CD4-positive, alpha-beta T cell treated with Interleukin-17A for 1 hour (primary cell): ENCODE measurements at regions not wholly inside any gene's neighbourhood (a gene's known extent, or its start where the extent isn't known, plus 50 kb on each side); places are given as distances from the start of the nearest gene placed in this dataset.
"Not testable (repeated sequence)": the region's sequence is repeated elsewhere in the genome, so short reads cannot be mapped to it uniquely, and the experiment has no call there.

Source experiments
- DNase-seq: peaks from one replicate; pipeline ENCODE4 v3.0.0-alpha.2; 2020

- DNase-seq: no peak
Measured at GRCh38 chr12:34097213-34097612, 74.9 kb downstream of the ALG10 start.

- no peak for DNase-seq
Measured at GRCh38 chr12:34105392-34105933, 83.2 kb downstream of the ALG10 start.

GRCh38 chr12:34106172-34106571 is 83.9 kb downstream of the ALG10 start:
- DNase-seq: no peak

GRCh38 chr12:34107016-34107415 is 84.7 kb downstream of the ALG10 start:
- no peak for DNase-seq

- DNase-seq: no peak
Measured at GRCh38 chr12:34107781-34108404, 85.6 kb downstream of the ALG10 start.

- no peak for DNase-seq
Measured at GRCh38 chr12:34108405-34108803, 86.1 kb downstream of the ALG10 start.

GRCh38 chr12:34108967-34109366 is 86.7 kb downstream of the ALG10 start:
- no peak for DNase-seq

GRCh38 chr12:34109390-34109789 is 87.1 kb downstream of the ALG10 start:
- DNase-seq: no peak

- DNase-seq: not testable (repeated sequence)
Measured at GRCh38 chr12:34109909-34110531, 87.7 kb downstream of the ALG10 start.

- no peak for DNase-seq
Measured at GRCh38 chr12:34119366-34119765, 97.1 kb downstream of the ALG10 start.

- no peak for DNase-seq
Measured at GRCh38 chr12:34121360-34121759, 99.1 kb downstream of the ALG10 start.

GRCh38 chr12:34123092-34123491 is 100.8 kb downstream of the ALG10 start:
- peak; percentile 74 for DNase-seq

- no peak for DNase-seq
Measured at GRCh38 chr12:34124608-34125007, 102.3 kb downstream of the ALG10 start.

GRCh38 chr12:34126239-34126641 is 103.9 kb downstream of the ALG10 start:
- peak; percentile 41 for DNase-seq

GRCh38 chr12:34126805-34127204 is 104.5 kb downstream of the ALG10 start:
- no peak for DNase-seq

- not testable (repeated sequence) for DNase-seq
Measured at GRCh38 chr12:34127379-34127778, 105.1 kb downstream of the ALG10 start.

GRCh38 chr12:34142430-34142829 is 120.1 kb downstream of the ALG10 start:
- no peak for DNase-seq

- DNase-seq: no peak
Measured at GRCh38 chr12:34151019-34151418, 128.7 kb downstream of the ALG10 start.

- no peak for DNase-seq
Measured at GRCh38 chr12:34163443-34163842, 141.1 kb downstream of the ALG10 start.

GRCh38 chr12:34166427-34167060 is 144.2 kb downstream of the ALG10 start:
- no peak for DNase-seq

GRCh38 chr12:34168507-34168906 is 146.2 kb downstream of the ALG10 start:
- DNase-seq: not testable (repeated sequence)

- DNase-seq: no peak
Measured at GRCh38 chr12:34186492-34186891, 164.2 kb downstream of the ALG10 start.

GRCh38 chr12:34188974-34189373 is 166.7 kb downstream of the ALG10 start:
- DNase-seq: no peak

GRCh38 chr12:34190054-34190453 is 167.8 kb downstream of the ALG10 start:
- no peak for DNase-seq
